ENCODE measurements at regions not wholly inside any gene's neighbourhood (a gene's known extent, or its start where the extent isn't known, plus 50 kb on each side); places are given as distances from the start of the nearest gene placed in this dataset.

- H3K23me2 ChIP-seq (ENCODE audit: low read depth, low read length): no peaks in the 10 kb centered on the region; the same call in 1 of the 2 replicates
- no peaks in the 10 kb centered on the region for H3K36me3 ChIP-seq (ENCODE audit: control insufficient read depth in 2 of 4, insufficient read depth in 4 of 4, low read length in 3 of 4)
- no peaks in the 10 kb centered on the region for H3K79me1 ChIP-seq (ENCODE audit: low read depth, low read length)
- no peak overlapping the region for H2BK20ac ChIP-seq (ENCODE audit: low read length)
- no peak overlapping the region for H3K18ac ChIP-seq (ENCODE audit: extremely low read depth, low read length)
- no peak overlapping the region for H2BK5ac ChIP-seq (ENCODE audit: low read depth, low read length)
- H2AK5ac ChIP-seq (ENCODE audit: low read depth, low read length): no peak overlapping the region
- no peak overlapping the region for H3K4me2 ChIP-seq (ENCODE audit: insufficient read depth in 1 of 2, low read depth in 2 of 2, low read length in 2 of 2)
- H3K56ac ChIP-seq (replicated peaks; ENCODE audit: insufficient read length, low read depth, low read length): no peak overlapping the region
- no peak overlapping the region for H4K91ac ChIP-seq (replicated peaks; ENCODE audit: insufficient read length, low read length)
- H2BK15ac ChIP-seq (ENCODE audit: low read length): no peak overlapping the region
- POLR2A ChIA-PET (ENCODE audit: partially characterized antibody): no interaction called here
- H3K27me3 ChIP-seq (replicated peaks in 1 of 4; ENCODE audit: control insufficient read depth in 3 of 4, extremely low read depth in 1 of 4, insufficient read depth in 3 of 4, low read length in 3 of 4): peaks cover 0 to 1% (median 0%) of the 10 kb centered on the region in 4 experiments; a peak in 1 of 7 replicates
- H4K8ac ChIP-seq (ENCODE audit: extremely low read depth, insufficient read depth, low read length): no peak overlapping the region
- FAIRE-seq (no peak), DNase-seq (ENCODE audit: low read depth in 1 of 2, low spot score in 2 of 2) (no peak)
- no peak overlapping the region for H3K4me3 ChIP-seq (ENCODE audit: extremely low read depth in 1 of 4, insufficient read depth in 2 of 4, low read depth in 3 of 4, low read length in 4 of 4)
- H2AFZ ChIP-seq (ENCODE audit: low read length): no peak overlapping the region
- H4K20me1 ChIP-seq (replicated peaks in 1 of 2; ENCODE audit: control insufficient read depth in 1 of 2, insufficient read depth in 2 of 2, low read length in 2 of 2): no peaks in the 10 kb centered on the region
- no peak overlapping the region for H3K4ac ChIP-seq (replicated peaks; ENCODE audit: insufficient read length, low read depth, low read length)
- H3K27ac ChIP-seq (ENCODE audit: low read depth, low read length): no peak overlapping the region
- H2BK120ac ChIP-seq (replicated peaks; ENCODE audit: low read depth, low read length): no peak overlapping the region
- no peaks in the 10 kb centered on the region for H3K79me2 ChIP-seq (ENCODE audit: control insufficient read depth in 1 of 2, insufficient read depth in 2 of 2, low read length in 2 of 2)
- WGBS, 2 experiments (ENCODE audit: extremely low coverage in 1 of 2, insufficient coverage in 1 of 2, insufficient read length in 1 of 2, insufficient replicate concordance in 2 of 2, low coverage in 1 of 2, low lambda C conversion rate in 2 of 2, missing lambda C conversion rate in 1 of 2): 86% methylated on average over 3 of the region's 3 CpGs; no CpG with 5 or more reads in 1 of the 2 experiments
- H3K4me1 ChIP-seq (replicated peaks in 1 of 4; ENCODE audit: control insufficient read depth in 3 of 4, insufficient read depth in 4 of 4, low read length in 3 of 4): peaks cover 0 to 2% (median 0%) of the 10 kb centered on the region in 4 experiments; a peak in 3 of 7 replicates
- 0 out of 4 replicates have a peak, but pooled peaks cover 6 to 9% of the 10 kb centered on the region in 2 experiments for H3K9me3 ChIP-seq (ENCODE audit: insufficient read depth in 2 of 2, low read depth in 1 of 2, low read length in 1 of 2)
- H2BK12ac ChIP-seq (ENCODE audit: low read depth, low read length): no peak overlapping the region
- no peak overlapping the region for H4K5ac ChIP-seq (ENCODE audit: insufficient read length, low read depth, low read length)
- no peak overlapping the region for H3K9ac ChIP-seq (replicated peaks in 1 of 4; ENCODE audit: extremely low read depth in 1 of 4, low read depth in 3 of 4, low read length in 3 of 4)
- CTCF ChIA-PET (ENCODE audit: partially characterized antibody): interaction anchor here (0.9 to 1.4 kb wide), 4 partner anchors 29 to 154 kb away, joined by 3 to 5 read pairs (median 4); no protein-coding TSS in a partner anchor
- no peak overlapping the region for H3K23ac ChIP-seq (ENCODE audit: insufficient read length)
- no peak overlapping the region for H3K14ac ChIP-seq (ENCODE audit: insufficient read length)
- no peak for TF ChIP-seq RBBP5 (IDR thresholded peaks at IDR 0.05; ENCODE audit: borderline replicate concordance, low read depth, low read length)
- TF ChIP-seq JUND (IDR thresholded peaks at IDR 0.05; ENCODE audit: low read length): no peak
- TF ChIP-seq NANOG (IDR thresholded peaks at IDR 0.05; ENCODE audit: insufficient read depth, low read depth, low read length, poor library complexity, severe bottlenecking): no peak
- TF ChIP-seq HDAC6 (IDR thresholded peaks at IDR 0.05; ENCODE audit: low read depth, low read length): no peak
- TF ChIP-seq, protein P1, sequence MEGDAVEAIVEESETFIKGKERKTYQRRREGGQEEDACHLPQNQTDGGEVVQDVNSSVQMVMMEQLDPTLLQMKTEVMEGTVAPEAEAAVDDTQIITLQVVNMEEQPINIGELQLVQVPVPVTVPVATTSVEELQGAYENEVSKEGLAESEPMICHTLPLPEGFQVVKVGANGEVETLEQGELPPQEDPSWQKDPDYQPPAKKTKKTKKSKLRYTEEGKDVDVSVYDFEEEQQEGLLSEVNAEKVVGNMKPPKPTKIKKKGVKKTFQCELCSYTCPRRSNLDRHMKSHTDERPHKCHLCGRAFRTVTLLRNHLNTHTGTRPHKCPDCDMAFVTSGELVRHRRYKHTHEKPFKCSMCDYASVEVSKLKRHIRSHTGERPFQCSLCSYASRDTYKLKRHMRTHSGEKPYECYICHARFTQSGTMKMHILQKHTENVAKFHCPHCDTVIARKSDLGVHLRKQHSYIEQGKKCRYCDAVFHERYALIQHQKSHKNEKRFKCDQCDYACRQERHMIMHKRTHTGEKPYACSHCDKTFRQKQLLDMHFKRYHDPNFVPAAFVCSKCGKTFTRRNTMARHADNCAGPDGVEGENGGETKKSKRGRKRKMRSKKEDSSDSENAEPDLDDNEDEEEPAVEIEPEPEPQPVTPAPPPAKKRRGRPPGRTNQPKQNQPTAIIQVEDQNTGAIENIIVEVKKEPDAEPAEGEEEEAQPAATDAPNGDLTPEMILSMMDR (IDR thresholded peaks at IDR 0.05; ENCODE audit: control extremely low read depth in 1 of 3, insufficient read depth in 1 of 3, low read depth in 1 of 3, low read length in 3 of 3): no peak
- TF ChIP-seq PHF8 (conservative IDR thresholded peaks at IDR 0.05; ENCODE audit: low read depth, low read length): no peak
- no peak for TF ChIP-seq SIN3A (conservative IDR thresholded peaks at IDR 0.05 in 1 of 2, IDR thresholded peaks at IDR 0.05 in 1 of 2; ENCODE audit: low read depth in 1 of 2, low read length in 2 of 2)
- no peak for TF ChIP-seq SP2 (IDR thresholded peaks at IDR 0.05; ENCODE audit: low read length)
- TF ChIP-seq TAF7 (optimal IDR thresholded peaks at IDR 0.05; ENCODE audit: borderline replicate concordance, low read depth, low read length): no peak
- no peak for TF ChIP-seq TCF12 (IDR thresholded peaks at IDR 0.05; ENCODE audit: low read depth, low read length)
- no peak for TF ChIP-seq TAF1 (IDR thresholded peaks at IDR 0.05; ENCODE audit: low read depth, low read length)
- TF ChIP-seq GABPA (IDR thresholded peaks at IDR 0.05; ENCODE audit: borderline replicate concordance, insufficient read depth, low read length): no peak
Measured at GRCh38 chr12:93243382-93243688, 134.4 kb upstream of the NUDT4 start.

Measured in H1 (cell line).